HCT116 (cell line): ENCODE measurements at regions not wholly inside any gene's neighbourhood (a gene's known extent, or its start where the extent isn't known, plus 50 kb on each side); places are given as distances from the start of the nearest gene placed in this dataset.

Experiments
- ATAC-seq: fragments of 200-7000 bp; cut with Tn5 transposase; 2 replicates; pipeline ENCODE4 v1.9.1; 2020; ENCODE audit warnings: mild to moderate bottlenecking, moderate library complexity
- BruUV-seq: library from RNA; stranded (reverse); fragments of 400-500 nt; replicated peaks from 2 replicates; lab custom pipeline; 2021; lab: Mats Ljungman, UMichigan
- CTCF ChIA-PET: fragments of 300-600 bp; sonication (Branson Sonifier 250); formaldehyde crosslinking; loops from one replicate; lab custom pipeline; 2021; ENCODE audit warnings: antibody characterized with exemption; lab: Charles Lee
- POLR2A ChIA-PET: fragments of 300-600, 350-600 bp; sonication (Branson Sonifier 250); formaldehyde crosslinking; loops from one replicate; lab custom pipeline; 2021; ENCODE audit warnings: antibody characterized with exemption; lab: Charles Lee
- RAD21 ChIA-PET, 2 experiments: fragments of 300-600 bp; sonication (Branson Sonifier 250); formaldehyde crosslinking; loops; one replicate each; lab custom pipeline; 2023; ENCODE audit warnings: low total read pairs in 2 of 2; ENCODE audit not compliant: uncharacterized antibody in 2 of 2, unreplicated experiment in 2 of 2, low non-redundant PET in 1 of 2; lab: Charles Lee
- DNase-seq: peaks from one replicate; pipeline ENCODE4 v3.0.0-alpha.2; 2010; ENCODE audit warnings: low read depth, low spot score
- H2AFZ ChIP-seq: fragments of 200-600 bp; shearing (Covaris generic), sonication (generic); 2 replicates; pipeline ENCODE4 v1.6.1; 2017; ENCODE audit warnings: low read depth, mixed run types, mixed read lengths, antibody characterized with exemption, low read length; ENCODE audit not compliant: poor library complexity, severe bottlenecking
- H3K27ac ChIP-seq: 2 replicates; pipeline ENCODE4 v1.5.1; 2012; ENCODE audit warnings: low read depth, low read length
- H3K27me3 ChIP-seq: fragments of 200-600 bp; sonication (generic); 2 replicates; pipeline ENCODE4 v1.6.1; 2016; ENCODE audit warnings: mixed run types, low read length, mixed read lengths; ENCODE audit not compliant: insufficient read depth
- H3K36me3 ChIP-seq, 2 experiments: fragments of 200-500 bp in 1 of 2; fragments of 200-600 bp in 1 of 2; sonication (Bioruptor generic) in 1 of 2; sonication (generic) in 1 of 2; 2 replicates each; pipeline versions ENCODE4 v1.5.1 to v1.6.1; 2014 to 2016; ENCODE audit warnings: low read length in 2 of 2, inconsistent platforms in 1 of 2, mixed read lengths in 1 of 2, mixed run types in 1 of 2; ENCODE audit not compliant: insufficient read depth in 2 of 2, control insufficient read depth in 1 of 2
- H3K4me1 ChIP-seq, 2 experiments: fragments of 200-600 bp in 1 of 2; sonication (generic) in 1 of 2; 2 replicates each; pipeline versions ENCODE4 v1.5.1 to v1.6.1; 2012 to 2017; ENCODE audit warnings: low read length in 2 of 2, inconsistent platforms in 1 of 2, mild to moderate bottlenecking in 1 of 2, mixed read lengths in 1 of 2, mixed run types in 1 of 2, moderate library complexity in 1 of 2; ENCODE audit not compliant: insufficient read depth in 2 of 2, control insufficient read depth in 1 of 2
- H3K4me2 ChIP-seq: fragments of 200-600 bp; sonication (generic); 2 replicates; pipeline ENCODE4 v1.6.1; 2017; ENCODE audit warnings: mixed run types, low read length, mixed read lengths
- H3K4me3 ChIP-seq, 2 experiments: fragments of 200-600 bp in 1 of 2; sonication (generic) in 1 of 2; replicated peaks in 1 of 2; 2 replicates each; pipeline ENCODE4 v1.5.1; 2011 to 2016; ENCODE audit warnings: low read length in 2 of 2, control low read depth in 1 of 2, low read depth in 1 of 2, mild to moderate bottlenecking in 1 of 2, mixed read lengths in 1 of 2, mixed run types in 1 of 2
- H3K79me2 ChIP-seq: fragments of 200-600 bp; sonication (generic); 2 replicates; pipeline ENCODE4 v1.6.1; 2017; ENCODE audit warnings: mild to moderate bottlenecking, mixed run types, low read length, moderate library complexity, mixed read lengths; ENCODE audit not compliant: insufficient read depth
- H3K9ac ChIP-seq: fragments of 200-600 bp; sonication (generic); 2 replicates; pipeline ENCODE4 v1.6.1; 2016; ENCODE audit warnings: low read length, mixed read lengths
- H3K9me2 ChIP-seq: fragments of 200-600 bp; sonication (generic), shearing (Covaris generic); 2 replicates; pipeline ENCODE4 v1.6.1; 2017; ENCODE audit warnings: mixed run types, mild to moderate bottlenecking, moderate library complexity; ENCODE audit not compliant: insufficient read depth
- H3K9me3 ChIP-seq, 2 experiments: fragments of 200-500 bp in 1 of 2; fragments of 200-600 bp in 1 of 2; sonication (Bioruptor generic) in 1 of 2; sonication (generic) in 1 of 2; 2 replicates each; pipeline ENCODE4 v1.6.1; 2014 to 2017; ENCODE audit warnings: low read length in 2 of 2, mixed read lengths in 2 of 2, inconsistent platforms in 1 of 2, low read depth in 1 of 2, mild to moderate bottlenecking in 1 of 2, mixed run types in 1 of 2, moderate library complexity in 1 of 2; ENCODE audit not compliant: control insufficient read depth in 1 of 2, insufficient read depth in 1 of 2
- H4K20me1 ChIP-seq: fragments of 200-600 bp; sonication (generic), shearing (Covaris generic); 2 replicates; pipeline ENCODE4 v1.6.1; 2017; ENCODE audit warnings: mixed run types, mild to moderate bottlenecking, moderate library complexity; ENCODE audit not compliant: insufficient read depth
- CBX3 ChIP-seq: IDR thresholded peaks from 2 replicates; pipeline ENCODE4 v1.6.1; 2012; ENCODE audit warnings: low read depth
- CEBPB ChIP-seq: IDR thresholded peaks from 2 replicates; pipeline ENCODE4 v1.6.1; 2012; ENCODE audit warnings: low read depth
- ELF1 ChIP-seq: IDR thresholded peaks from 2 replicates; pipeline ENCODE4 v1.6.1; 2012; ENCODE audit warnings: low read depth, borderline replicate concordance
- FOSL1 ChIP-seq: IDR thresholded peaks from 2 replicates; pipeline ENCODE4 v1.6.1; 2012; ENCODE audit warnings: low read depth
- JUND ChIP-seq: IDR thresholded peaks from 2 replicates; pipeline ENCODE4 v1.6.1; 2012
- RAD21 ChIP-seq: IDR thresholded peaks from 2 replicates; pipeline ENCODE4 v1.6.1; 2012; ENCODE audit warnings: low read depth, mild to moderate bottlenecking
- REST ChIP-seq: IDR thresholded peaks from 2 replicates; pipeline ENCODE4 v1.6.1; 2012; ENCODE audit warnings: low read depth
- SIN3A ChIP-seq: IDR thresholded peaks from 2 replicates; pipeline ENCODE4 v1.6.1; 2012; ENCODE audit warnings: low read depth
- SP1 ChIP-seq: IDR thresholded peaks from 2 replicates; pipeline ENCODE4 v1.6.1; 2012; ENCODE audit warnings: low read depth
- SRF ChIP-seq: IDR thresholded peaks from 2 replicates; pipeline ENCODE4 v1.6.1; 2012; ENCODE audit warnings: low read depth
- YY1 ChIP-seq: IDR thresholded peaks from 2 replicates; pipeline ENCODE4 v1.6.1; 2011; ENCODE audit warnings: low read length, low read depth, moderate library complexity, mild to moderate bottlenecking; ENCODE audit not compliant: insufficient replicate concordance; ENCODE audit errors: extremely low read depth
- ZBTB33 ChIP-seq: IDR thresholded peaks from 2 replicates; pipeline ENCODE4 v1.6.1; 2011; ENCODE audit warnings: mild to moderate bottlenecking, low read length, moderate library complexity; ENCODE audit not compliant: insufficient replicate concordance; ENCODE audit errors: extremely low read depth
- ZFX ChIP-seq: fragments of 450-650 bp; IDR thresholded peaks from 2 replicates; pipeline ENCODE4 v1.6.1; 2017
- ZNF274 ChIP-seq: fragments of 200-500 bp; sonication (Bioruptor generic); IDR thresholded peaks from 2 replicates; pipeline ENCODE4 v1.6.1; 2014; ENCODE audit warnings: mild to moderate bottlenecking, low read depth, low read length, inconsistent platforms
- intact Hi-C: fragments of 100-400 bp; cut with micrococcal nuclease; formaldehyde crosslinking; loops from 2 replicates; pipeline ENCODE4 v1.10.0; 2022

GRCh38 chr4:153939570-153939969 is 150.7 kb upstream of the SFRP2 start (continued):
- no peak for TF ChIP-seq ELF1
- no peak for TF ChIP-seq YY1
- TF ChIP-seq RAD21 = no peak

DNA sequence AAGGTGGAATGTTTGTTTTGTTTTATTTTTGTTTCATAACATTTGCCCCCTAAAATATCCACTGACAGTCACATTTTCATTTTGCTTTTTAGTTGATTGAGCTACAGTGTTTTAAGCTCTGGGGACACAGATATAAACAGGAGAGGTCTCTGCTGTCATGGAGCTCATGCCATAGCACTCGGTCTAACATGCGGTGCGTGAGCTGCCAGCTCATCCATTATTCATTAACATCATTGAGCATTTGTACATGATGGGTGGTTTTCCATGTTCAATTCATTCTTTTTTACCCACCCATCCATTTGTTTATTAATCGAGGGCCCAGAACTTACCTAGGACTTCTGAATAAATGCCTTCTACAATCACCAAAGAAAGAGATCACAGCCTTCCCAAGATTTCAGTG is 150.1 kb upstream of the SFRP2 start:
- no peaks in the 10 kb centered on the region for H4K20me1 ChIP-seq
- H3K9me2 ChIP-seq = no peaks in the 10 kb centered on the region
- POLR2A ChIA-PET = no interaction called here
- no peak overlapping the region for H3K4me3 ChIP-seq
- no peak for TF ChIP-seq REST
- no peak for TF ChIP-seq CBX3
- no peak for TF ChIP-seq ELF1
- TF ChIP-seq ZBTB33 = no peak
- no peak for TF ChIP-seq SP1
- TF ChIP-seq YY1 = no peak
- TF ChIP-seq SIN3A = no peak
- TF ChIP-seq ZFX = no peak
- no peak for TF ChIP-seq ZNF274
- no peak for TF ChIP-seq SRF
- no peak for TF ChIP-seq FOSL1
- no peak for TF ChIP-seq CEBPB
- no peak for TF ChIP-seq JUND
- TF ChIP-seq, all 23 proteins: peak for 0
- Histone ChIP-seq H3K9me3 (no peaks in the 10 kb centered on the region), H3K79me2 (no peaks in the 10 kb centered on the region), H3K27me3 (no peaks in the 10 kb centered on the region), H3K36me3 (no peaks in the 10 kb centered on the region), H3K9ac (no peak overlapping the region), H2AFZ (no peak overlapping the region), H3K27ac (no peak overlapping the region), H3K4me1 (no peaks in the 10 kb centered on the region), H3K4me2 (no peak overlapping the region)
- ATAC-seq (no peak), DNase-seq (no peak)
- intact Hi-C loops = no loop called here
- CTCF ChIA-PET = no interaction called here
- no TSS peak for BruUV-seq
- RAD21 ChIA-PET = no interaction called here
